ENCODE measurements at regions not wholly inside any gene's neighbourhood (a gene's known extent, or its start where the extent isn't known, plus 50 kb on each side); places are given as distances from the start of the nearest gene placed in this dataset.

DNA sequence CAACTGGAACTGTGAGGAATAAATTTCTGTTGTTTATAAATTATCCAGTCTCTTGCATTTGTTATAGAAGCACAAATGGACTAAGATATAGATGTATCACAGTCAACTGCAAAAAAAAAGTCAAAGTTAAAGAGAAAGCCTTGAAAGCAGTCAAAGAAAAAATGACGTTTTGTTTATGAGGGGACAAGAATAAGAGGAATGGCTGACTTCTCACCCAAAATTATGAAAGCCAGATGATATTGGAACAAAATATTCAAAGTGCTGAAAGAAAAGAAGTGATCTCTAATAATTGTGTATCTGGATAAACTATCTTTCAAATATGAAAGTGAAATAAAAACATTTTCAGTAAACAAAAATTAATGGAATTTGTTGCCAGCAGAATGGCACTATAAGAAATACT is 171.8 kb upstream of the IGF1R start:
- H3K27ac Mint-ChIP-seq: no peak overlapping the region
- H3K9me3 Mint-ChIP-seq: peaks cover 28% of the 10 kb centered on the region
- no peaks in the 10 kb centered on the region for H3K36me3 Mint-ChIP-seq (ENCODE audit: low read depth)
- H3K27me3 Mint-ChIP-seq (ENCODE audit: low read depth): no peaks in the 10 kb centered on the region
- no peak overlapping the region for H3K4me3 Mint-ChIP-seq
- H3K4me1 Mint-ChIP-seq (ENCODE audit: low read depth): no peaks in the 10 kb centered on the region

DNA sequence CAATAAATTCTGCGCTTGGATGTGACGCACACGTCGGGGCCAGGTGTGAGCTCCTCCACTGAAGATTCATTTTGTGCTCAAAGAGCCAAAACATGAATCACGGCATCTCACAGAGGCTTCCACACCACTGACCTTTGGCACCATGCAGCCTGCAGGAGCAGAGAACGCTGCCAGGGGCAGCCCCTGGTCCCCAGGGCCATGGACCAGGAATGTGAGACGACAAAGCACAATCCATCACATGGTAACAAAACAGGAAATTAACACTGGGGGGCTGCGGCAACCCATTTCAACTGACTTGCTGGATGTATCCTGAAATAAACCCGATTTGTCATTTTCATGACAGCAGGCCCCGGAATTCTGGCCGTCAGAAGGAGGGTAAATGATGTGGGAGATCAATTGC is 167.5 kb upstream of the IGF1R start:
- Mint-ChIP-seq H3K27ac (no peak overlapping the region), H3K4me3 (no peak overlapping the region), H3K36me3 (ENCODE audit: low read depth) (no peaks in the 10 kb centered on the region), H3K9me3 (peaks cover 15% of the 10 kb centered on the region), H3K27me3 (ENCODE audit: low read depth) (no peaks in the 10 kb centered on the region), H3K4me1 (ENCODE audit: low read depth) (no peaks in the 10 kb centered on the region)

DNA sequence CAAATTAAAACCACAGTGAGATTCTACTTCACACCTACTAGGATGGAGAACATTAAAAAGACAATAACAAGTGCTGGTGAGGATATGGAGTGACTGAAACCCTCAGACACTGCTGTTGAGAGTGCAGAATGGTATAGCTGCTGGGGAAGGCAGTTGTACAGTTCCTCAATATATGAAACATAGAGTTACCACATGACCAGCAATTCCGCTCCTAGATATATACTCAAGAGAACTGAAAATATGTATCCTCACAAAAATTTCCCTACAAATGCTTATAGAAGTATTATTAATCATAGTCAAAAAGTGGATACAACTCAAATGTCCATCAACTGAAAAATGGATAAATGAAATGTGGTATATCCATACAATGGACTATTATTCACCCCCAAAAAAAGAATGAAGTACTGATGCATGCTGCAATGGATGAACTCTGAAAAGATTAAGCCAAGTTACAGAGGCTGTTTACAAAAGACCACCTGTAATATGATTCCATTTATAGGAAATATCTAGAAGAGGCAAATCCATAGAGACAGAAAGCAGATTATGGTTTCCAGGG is 164.7 kb upstream of the IGF1R start:
- no peaks in the 10 kb centered on the region for H3K36me3 Mint-ChIP-seq (ENCODE audit: low read depth)
- no peak overlapping the region for H3K4me3 Mint-ChIP-seq
- H3K27me3 Mint-ChIP-seq (ENCODE audit: low read depth): no peaks in the 10 kb centered on the region
- no peak overlapping the region for H3K27ac Mint-ChIP-seq
- H3K9me3 Mint-ChIP-seq: no peaks in the 10 kb centered on the region
- no peaks in the 10 kb centered on the region for H3K4me1 Mint-ChIP-seq (ENCODE audit: low read depth)

DNA sequence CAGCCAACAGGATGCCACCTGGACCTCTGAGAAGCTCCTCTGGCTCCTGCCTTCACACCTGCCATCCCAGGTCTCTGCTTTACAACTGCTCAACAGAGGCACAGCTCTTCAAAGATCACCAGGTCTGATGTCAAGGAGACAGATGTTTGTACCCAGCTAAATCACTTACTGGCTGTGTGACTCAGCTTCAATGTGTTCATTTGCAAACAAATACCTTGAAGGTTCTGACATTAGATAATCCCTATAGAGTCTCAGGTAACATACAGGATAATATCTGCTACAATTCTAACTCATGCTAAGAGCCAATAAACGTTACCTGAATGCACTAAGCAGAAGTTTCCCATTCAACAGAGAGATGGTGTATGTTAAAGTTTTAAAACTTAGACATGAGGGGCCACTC is 163.4 kb upstream of the IGF1R start:
- no peaks in the 10 kb centered on the region for H3K4me1 Mint-ChIP-seq (ENCODE audit: low read depth)
- H3K36me3 Mint-ChIP-seq (ENCODE audit: low read depth): no peaks in the 10 kb centered on the region
- no peak overlapping the region for H3K27ac Mint-ChIP-seq
- H3K9me3 Mint-ChIP-seq: no peaks in the 10 kb centered on the region
- no peak overlapping the region for H3K4me3 Mint-ChIP-seq
- no peaks in the 10 kb centered on the region for H3K27me3 Mint-ChIP-seq (ENCODE audit: low read depth)

DNA sequence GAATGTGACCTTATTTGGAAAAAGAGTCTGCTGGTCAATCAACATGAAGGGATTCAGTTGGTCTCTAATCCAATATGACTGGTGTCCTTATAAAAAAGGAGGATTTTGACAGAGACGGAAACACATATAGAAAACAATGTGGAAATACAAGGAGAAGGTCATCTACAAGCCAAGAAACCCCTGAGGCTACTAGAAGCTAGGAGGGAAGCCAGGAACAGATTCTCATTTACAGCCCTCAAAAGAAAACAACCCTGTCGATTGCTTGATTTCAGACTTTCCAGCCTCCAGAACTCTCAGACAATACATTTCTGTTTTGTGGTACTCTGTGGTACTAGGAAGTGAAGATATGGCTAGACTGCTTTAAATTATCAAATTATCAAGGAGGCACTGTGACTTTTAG is 162.9 kb upstream of the IGF1R start:
- Mint-ChIP-seq H3K4me1 (ENCODE audit: low read depth) (no peaks in the 10 kb centered on the region), H3K27me3 (ENCODE audit: low read depth) (no peaks in the 10 kb centered on the region), H3K4me3 (no peak overlapping the region), H3K36me3 (ENCODE audit: low read depth) (no peaks in the 10 kb centered on the region), H3K27ac (no peak overlapping the region), H3K9me3 (no peaks in the 10 kb centered on the region)

DNA sequence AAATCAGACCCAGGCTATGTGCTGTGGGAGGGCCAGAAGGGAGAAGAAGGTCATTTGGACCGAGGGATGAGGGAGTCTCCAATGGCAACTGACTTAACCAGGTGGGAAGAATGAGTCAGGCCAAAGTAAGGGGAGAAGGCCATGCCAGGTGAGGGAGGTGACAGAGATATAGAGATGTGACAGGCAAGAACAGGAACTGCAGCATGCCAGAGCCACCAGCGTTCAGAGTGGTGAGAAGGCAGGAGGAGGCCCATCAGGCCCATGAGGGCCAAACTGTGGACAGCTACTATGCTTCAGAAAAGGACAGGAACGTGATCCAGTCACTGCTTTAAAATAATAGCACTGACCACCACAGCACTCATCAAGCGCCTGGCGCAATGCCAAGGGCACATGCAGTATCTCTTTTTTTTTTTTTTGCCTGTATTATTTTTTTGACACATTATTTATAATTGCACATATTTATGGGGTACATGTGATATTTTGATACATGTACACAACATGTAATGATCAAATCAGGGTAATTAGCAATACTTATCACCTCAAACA is 154.3 kb upstream of the IGF1R start:
- Mint-ChIP-seq H3K27ac (no peak overlapping the region), H3K9me3 (peaks cover 2% of the 10 kb centered on the region), H3K36me3 (ENCODE audit: low read depth) (no peaks in the 10 kb centered on the region), H3K4me1 (ENCODE audit: low read depth) (no peaks in the 10 kb centered on the region), H3K4me3 (no peak overlapping the region), H3K27me3 (ENCODE audit: low read depth) (peaks cover 4% of the 10 kb centered on the region)

DNA sequence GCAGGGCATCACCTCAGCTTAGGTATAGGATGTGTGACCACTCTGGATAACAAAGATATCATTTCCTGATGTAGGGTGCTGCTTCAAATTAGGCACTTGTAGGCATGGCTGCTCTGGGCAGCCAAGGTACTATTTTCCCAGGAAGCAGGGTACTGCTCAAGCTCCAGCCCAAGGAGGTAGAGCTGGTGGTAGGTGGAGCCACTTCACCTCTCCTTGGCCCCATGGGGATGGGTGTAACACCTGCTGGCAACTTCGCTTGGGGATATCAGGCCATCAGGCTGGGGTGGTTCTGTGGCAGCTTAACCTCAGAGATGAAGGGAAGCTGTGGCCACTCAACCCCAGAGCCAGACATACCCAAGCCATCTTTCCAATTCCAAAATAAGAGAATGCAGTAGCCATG is 147.1 kb upstream of the IGF1R start:
- Mint-ChIP-seq H3K27me3 (ENCODE audit: low read depth) (peaks cover 24% of the 10 kb centered on the region), H3K4me3 (no peak overlapping the region), H3K36me3 (ENCODE audit: low read depth) (no peaks in the 10 kb centered on the region), H3K4me1 (ENCODE audit: low read depth) (no peaks in the 10 kb centered on the region), H3K27ac (no peak overlapping the region), H3K9me3 (peaks cover 12% of the 10 kb centered on the region)

DNA sequence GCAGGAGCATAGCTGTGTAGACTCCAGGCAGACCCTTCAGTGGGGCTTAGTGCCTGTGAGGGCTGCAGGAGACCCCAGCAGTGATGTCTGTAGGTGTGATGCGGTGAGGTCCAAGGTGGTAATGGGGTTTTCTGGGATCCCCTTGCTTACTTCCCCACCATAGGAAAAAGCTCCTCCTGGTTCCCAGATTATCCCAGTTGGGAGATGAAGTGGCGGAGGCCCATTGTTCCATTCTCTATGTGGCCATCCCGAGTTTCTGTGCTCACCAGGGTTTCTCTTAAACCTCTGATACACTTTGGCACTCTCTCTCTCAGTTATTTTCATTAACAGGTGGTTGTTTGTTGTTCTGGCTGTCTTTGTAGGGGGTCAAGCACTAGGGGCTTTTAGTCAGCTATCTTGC is 146.7 kb upstream of the IGF1R start:
- Mint-ChIP-seq H3K27ac (no peak overlapping the region), H3K4me3 (no peak overlapping the region), H3K36me3 (ENCODE audit: low read depth) (no peaks in the 10 kb centered on the region), H3K9me3 (peaks cover 12% of the 10 kb centered on the region), H3K4me1 (ENCODE audit: low read depth) (no peaks in the 10 kb centered on the region), H3K27me3 (ENCODE audit: low read depth) (peaks cover 27% of the 10 kb centered on the region)

DNA sequence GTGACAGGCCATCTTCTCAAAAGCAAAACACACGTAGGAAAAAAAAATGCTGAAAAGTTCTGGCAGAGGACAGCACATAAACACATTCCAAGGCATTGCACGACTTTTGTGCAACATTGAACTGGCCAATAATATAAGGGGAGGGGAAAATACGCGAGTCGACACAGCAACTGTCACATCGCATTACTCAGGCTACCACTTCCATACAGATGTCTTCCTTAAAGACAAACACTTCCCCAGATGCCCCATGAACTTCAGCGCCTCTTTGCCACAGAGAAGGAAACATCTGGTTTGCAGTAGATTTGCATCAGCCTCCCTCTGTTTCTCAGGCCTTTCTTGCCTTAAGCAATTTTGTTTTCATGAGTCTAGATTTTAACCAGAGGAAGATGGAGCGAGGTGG is 144.4 kb upstream of the IGF1R start:
- no peaks in the 10 kb centered on the region for H3K4me1 Mint-ChIP-seq (ENCODE audit: low read depth)
- H3K9me3 Mint-ChIP-seq: peaks cover 10% of the 10 kb centered on the region
- no peaks in the 10 kb centered on the region for H3K36me3 Mint-ChIP-seq (ENCODE audit: low read depth)
- H3K4me3 Mint-ChIP-seq: no peak overlapping the region
- H3K27ac Mint-ChIP-seq: no peak overlapping the region
- H3K27me3 Mint-ChIP-seq (ENCODE audit: low read depth): peaks cover 29% of the 10 kb centered on the region

DNA sequence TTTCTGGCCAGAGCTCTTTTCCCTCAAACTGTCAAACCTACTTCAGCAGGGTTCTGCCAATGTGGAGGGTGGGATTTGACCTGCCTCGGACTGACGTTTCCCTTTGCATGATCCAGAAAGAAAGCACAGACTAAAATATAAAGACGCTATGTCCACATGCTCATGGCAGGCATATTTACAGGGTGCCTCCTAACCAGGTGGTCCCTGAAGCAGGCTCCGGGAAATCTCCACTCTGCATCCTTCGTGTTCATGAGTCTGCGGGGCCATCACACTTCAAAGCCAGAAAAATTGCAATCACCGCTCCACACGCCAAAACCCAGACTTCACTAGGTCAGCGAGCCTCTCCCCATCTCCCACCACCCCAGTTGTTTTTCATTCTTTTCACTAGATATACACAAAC is 143.3 kb upstream of the IGF1R start:
- Mint-ChIP-seq H3K9me3 (no peaks in the 10 kb centered on the region), H3K4me1 (ENCODE audit: low read depth) (no peaks in the 10 kb centered on the region), H3K27me3 (ENCODE audit: low read depth) (peaks cover 24% of the 10 kb centered on the region), H3K27ac (no peak overlapping the region), H3K4me3 (no peak overlapping the region), H3K36me3 (ENCODE audit: low read depth) (no peaks in the 10 kb centered on the region)

DNA sequence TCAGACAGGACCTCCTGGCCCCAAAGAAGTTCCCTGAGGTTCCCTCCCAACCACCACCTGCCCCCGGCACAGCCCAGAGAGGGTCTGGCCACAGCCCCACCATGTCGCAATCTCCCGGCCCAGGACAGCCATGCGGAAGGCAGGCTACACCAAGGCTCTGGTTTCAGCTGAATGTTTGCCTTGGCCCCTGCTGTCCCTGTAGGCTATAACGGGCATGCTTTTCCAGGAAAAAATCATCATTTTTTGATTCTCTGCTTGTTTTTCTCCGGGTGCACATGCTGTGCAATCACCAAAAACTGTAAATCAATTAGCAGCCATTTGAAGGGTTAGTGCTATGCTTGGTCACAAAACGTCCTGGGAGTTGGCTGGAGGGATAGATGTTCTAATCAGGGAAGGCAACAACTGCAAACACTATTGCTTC is 142.7 kb upstream of the IGF1R start:
- no peaks in the 10 kb centered on the region for H3K4me1 Mint-ChIP-seq (ENCODE audit: low read depth)

DNA sequence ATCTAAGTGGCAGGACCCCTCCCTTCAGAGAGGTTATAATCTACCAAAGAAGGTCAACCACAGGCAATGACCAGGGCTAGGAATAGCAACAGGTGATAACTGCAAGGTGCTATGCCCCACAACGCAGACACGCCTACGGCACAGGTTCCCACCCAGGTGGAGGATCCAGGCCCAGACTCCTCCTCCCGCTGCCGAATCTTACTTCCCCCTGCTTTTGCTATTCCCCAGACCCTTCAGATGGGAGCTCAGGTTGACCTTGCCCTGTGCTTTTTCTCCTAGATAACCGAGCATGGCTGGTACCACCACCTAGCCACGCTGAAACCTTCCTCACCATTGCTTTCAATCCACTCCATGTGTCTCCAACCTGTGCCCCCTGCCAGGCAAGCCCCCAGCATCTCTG is 142.2 kb upstream of the IGF1R start:
- peaks cover 24% of the 10 kb centered on the region for H3K27me3 Mint-ChIP-seq (ENCODE audit: low read depth)
- H3K27ac Mint-ChIP-seq: no peak overlapping the region
- no peaks in the 10 kb centered on the region for H3K9me3 Mint-ChIP-seq

More for the DNA sequence above, 142.7 kb upstream of the IGF1R start:
- H3K27ac Mint-ChIP-seq: no peak overlapping the region
- H3K36me3 Mint-ChIP-seq (ENCODE audit: low read depth): no peaks in the 10 kb centered on the region
- H3K27me3 Mint-ChIP-seq (ENCODE audit: low read depth): peaks cover 24% of the 10 kb centered on the region
- H3K9me3 Mint-ChIP-seq: no peaks in the 10 kb centered on the region
- no peak overlapping the region for H3K4me3 Mint-ChIP-seq

DNA sequence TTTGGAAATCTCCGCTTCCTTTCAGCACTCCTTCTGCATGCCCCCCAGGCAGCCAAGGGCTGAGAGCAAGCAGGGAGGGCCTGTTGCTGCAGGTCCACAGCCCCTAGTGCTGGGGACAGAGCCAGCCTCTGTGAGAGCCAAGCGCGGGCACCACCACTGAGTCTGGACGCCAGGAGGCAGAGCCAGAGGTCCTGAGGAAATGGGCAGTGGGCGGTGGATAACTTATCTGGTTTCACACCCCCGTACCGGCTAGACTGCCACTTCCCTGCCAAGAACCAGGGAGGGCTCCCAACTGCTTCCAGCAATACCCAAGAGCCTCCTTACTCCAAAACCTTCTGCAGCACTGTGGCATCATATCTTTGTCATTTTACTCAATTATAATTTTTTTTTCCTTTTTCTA is 141.6 kb upstream of the IGF1R start:
- H3K36me3 Mint-ChIP-seq (ENCODE audit: low read depth): no peaks in the 10 kb centered on the region
- H3K27me3 Mint-ChIP-seq (ENCODE audit: low read depth): peaks cover 24% of the 10 kb centered on the region
- no peaks in the 10 kb centered on the region for H3K9me3 Mint-ChIP-seq
- no peak overlapping the region for H3K27ac Mint-ChIP-seq
- no peak overlapping the region for H3K4me3 Mint-ChIP-seq
- no peaks in the 10 kb centered on the region for H3K4me1 Mint-ChIP-seq (ENCODE audit: low read depth)

More for the DNA sequence above, 142.2 kb upstream of the IGF1R start:
- no peaks in the 10 kb centered on the region for H3K4me1 Mint-ChIP-seq (ENCODE audit: low read depth)
- H3K36me3 Mint-ChIP-seq (ENCODE audit: low read depth): no peaks in the 10 kb centered on the region
- no peak overlapping the region for H3K4me3 Mint-ChIP-seq

DNA sequence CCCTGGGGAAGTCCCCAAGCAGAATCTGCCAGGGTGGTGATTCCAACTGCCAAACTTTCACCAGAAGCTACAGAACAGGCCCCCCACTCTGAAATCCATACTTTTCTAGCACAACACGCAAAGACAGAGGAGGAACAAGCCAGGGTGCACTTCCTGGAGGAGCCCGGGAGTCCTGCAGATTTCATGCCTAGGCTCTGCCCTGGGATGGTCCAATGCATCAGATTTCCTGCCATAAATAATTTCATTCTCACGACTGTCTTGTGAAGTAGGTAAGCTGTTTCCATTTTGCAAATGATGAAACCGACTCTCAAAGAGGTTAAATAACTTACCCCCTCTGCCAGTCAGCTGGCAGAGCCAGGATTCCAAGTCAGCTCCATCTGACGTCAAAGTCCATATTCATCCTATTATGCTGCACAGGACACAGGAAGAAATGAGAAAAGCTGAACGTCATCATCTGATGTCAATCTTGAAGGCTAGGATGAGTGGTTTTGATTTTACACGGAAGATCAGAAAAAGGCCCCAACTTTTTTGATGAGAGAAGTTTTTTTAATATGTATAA is 134.8 kb upstream of the IGF1R start:
- no peak overlapping the region for H3K27ac Mint-ChIP-seq
- no peaks in the 10 kb centered on the region for H3K36me3 Mint-ChIP-seq (ENCODE audit: low read depth)
- H3K4me1 Mint-ChIP-seq (ENCODE audit: low read depth): peaks cover 1% of the 10 kb centered on the region
- no peaks in the 10 kb centered on the region for H3K9me3 Mint-ChIP-seq
- H3K4me3 Mint-ChIP-seq: no peak overlapping the region
- H3K27me3 Mint-ChIP-seq (ENCODE audit: low read depth): peaks cover 5% of the 10 kb centered on the region

DNA sequence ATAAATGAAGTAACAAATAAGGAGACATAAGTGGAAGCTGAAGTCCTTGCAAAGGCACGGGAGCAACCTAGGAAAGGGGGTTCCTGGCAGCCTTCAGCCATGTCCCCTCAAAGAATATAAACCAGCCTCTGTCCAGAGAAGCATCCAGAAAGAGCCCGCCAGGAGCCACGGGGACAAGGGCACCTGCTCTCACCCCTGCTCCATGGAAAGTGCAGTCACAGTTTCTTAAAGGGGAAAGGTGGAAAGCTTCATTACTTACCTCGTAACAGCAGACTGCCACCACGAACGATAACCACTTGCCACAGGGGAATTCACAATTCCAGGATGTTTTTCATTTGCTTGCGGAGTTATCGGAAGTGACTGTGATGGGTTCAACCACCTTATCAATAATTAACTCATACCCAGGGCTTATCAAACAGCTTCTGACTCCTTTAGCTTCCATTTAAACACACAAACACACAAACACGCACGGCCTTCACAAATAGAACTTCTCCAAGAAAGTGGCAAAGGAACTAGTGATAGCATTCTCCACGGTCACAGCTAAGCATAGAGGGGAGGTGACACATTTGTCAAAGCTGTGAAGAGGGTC is 134.2 kb upstream of the IGF1R start:
- H3K4me3 Mint-ChIP-seq: no peak overlapping the region
- H3K9me3 Mint-ChIP-seq: no peaks in the 10 kb centered on the region
- H3K27me3 Mint-ChIP-seq (ENCODE audit: low read depth): peaks cover 2% of the 10 kb centered on the region
- H3K36me3 Mint-ChIP-seq (ENCODE audit: low read depth): no peaks in the 10 kb centered on the region
- no peak overlapping the region for H3K27ac Mint-ChIP-seq
- H3K4me1 Mint-ChIP-seq (ENCODE audit: low read depth): peaks cover 5% of the 10 kb centered on the region

Measured in T-helper 1 cell treated with Interleukin-12 subunit alpha and Interleukin-12 subunit beta and Interleukin-4 antibody, amounts not matched to agents 30 μg/mL and 1 μg/mL, for 36 hours (primary cell).